ENCODE measurements at regions not wholly inside any gene's neighbourhood (a gene's known extent, or its start where the extent isn't known, plus 50 kb on each side); places are given as distances from the start of the nearest gene placed in this dataset.

- TF ChIP-seq CTCF (IDR thresholded peaks at IDR 0.05), result no peak
- TF ChIP-seq POLR2A (IDR thresholded peaks at IDR 0.05), result no peak
Observed at GRCh38 chr2:166560022-166560421, 66.0 kb upstream of the SCN7A start.

All from body of pancreas (tissue), 4 donors.